ENCODE measurements at regions not wholly inside any gene's neighbourhood (a gene's known extent, or its start where the extent isn't known, plus 50 kb on each side); places are given as distances from the start of the nearest gene placed in this dataset.

DNA sequence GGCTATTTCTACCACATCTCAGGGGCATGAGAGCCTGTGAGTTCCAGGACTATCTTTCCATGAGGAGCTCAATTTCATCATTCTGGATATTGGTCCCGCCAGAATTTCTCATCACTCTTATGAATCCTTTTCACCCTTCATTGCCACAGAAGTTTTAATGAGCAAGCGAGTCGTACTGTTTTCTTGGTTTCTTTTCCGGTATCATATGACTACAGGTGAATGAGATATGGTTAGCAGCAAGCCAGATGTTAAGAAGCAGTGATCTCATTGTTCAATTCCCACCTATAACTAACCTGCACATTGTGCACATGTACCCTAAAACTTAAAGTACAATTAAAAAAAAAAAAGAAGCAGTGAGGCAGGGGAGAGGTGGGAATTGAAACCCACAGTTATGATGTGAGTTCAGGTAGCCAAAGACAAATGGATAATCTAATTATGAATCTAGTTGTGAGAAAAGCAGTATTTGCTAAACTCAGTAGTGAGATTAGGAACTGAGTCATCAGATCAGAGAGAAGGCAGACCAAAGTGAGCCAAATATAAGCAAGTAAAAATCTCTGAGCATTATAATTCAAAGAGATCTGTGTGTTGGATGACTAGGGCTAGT lies 78.0 kb upstream of the ELOVL5 start:
- Histone ChIP-seq H3K9me2 (ENCODE audit: insufficient read depth) (no peaks in the 10 kb centered on the region), H3K79me2 (ENCODE audit: insufficient read depth, low read length) (no peaks in the 10 kb centered on the region), H3K4me1 (ENCODE audit: control insufficient read depth in 1 of 2, insufficient read depth in 2 of 2, low read length in 2 of 2) (no peaks in the 10 kb centered on the region), H2AFZ (ENCODE audit: low read depth, low read length, poor library complexity, severe bottlenecking) (no peak overlapping the region), H3K27me3 (ENCODE audit: insufficient read depth, low read length) (no peaks in the 10 kb centered on the region), H3K4me2 (ENCODE audit: low read length) (no peak overlapping the region), H4K20me1 (ENCODE audit: insufficient read depth) (no peaks in the 10 kb centered on the region), H3K9ac (ENCODE audit: low read length) (no peak overlapping the region), H3K4me3 (replicated peaks in 1 of 2; ENCODE audit: low read depth in 1 of 2, low read length in 2 of 2) (no peak overlapping the region), H3K27ac (ENCODE audit: low read depth, low read length) (no peak overlapping the region), H3K9me3 (ENCODE audit: control insufficient read depth in 1 of 2, insufficient read depth in 1 of 2, low read depth in 1 of 2, low read length in 2 of 2) (no peaks in the 10 kb centered on the region), H3K36me3 (ENCODE audit: control insufficient read depth in 1 of 2, insufficient read depth in 2 of 2, low read length in 2 of 2) (no peaks in the 10 kb centered on the region)
- ChIA-PET POLR2A (no interaction called here), RAD21 (ENCODE audit: low non-redundant PET in 1 of 2, low total read pairs in 2 of 2, uncharacterized antibody in 2 of 2, unreplicated experiment in 2 of 2) (no interaction called here), CTCF (no interaction called here)
- ATAC-seq (no peak), DNase-seq (ENCODE audit: low read depth, low spot score) (no peak)
- no TSS peak for BruUV-seq (replicated peaks)
- intact Hi-C loops (cut with micrococcal nuclease) = no loop called here
- TF ChIP-seq, protein P1, sequence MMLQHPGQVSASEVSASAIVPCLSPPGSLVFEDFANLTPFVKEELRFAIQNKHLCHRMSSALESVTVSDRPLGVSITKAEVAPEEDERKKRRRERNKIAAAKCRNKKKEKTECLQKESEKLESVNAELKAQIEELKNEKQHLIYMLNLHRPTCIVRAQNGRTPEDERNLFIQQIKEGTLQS (IDR thresholded peaks at IDR 0.05) = no peak
- no peak for TF ChIP-seq CBX3 (IDR thresholded peaks at IDR 0.05; ENCODE audit: low read depth)
- TF ChIP-seq FOSL1 (IDR thresholded peaks at IDR 0.05; ENCODE audit: low read depth) = no peak
- TF ChIP-seq SIN3A (IDR thresholded peaks at IDR 0.05; ENCODE audit: low read depth) = no peak
- TF ChIP-seq SP1 (IDR thresholded peaks at IDR 0.05; ENCODE audit: low read depth) = no peak
- TF ChIP-seq MAX (IDR thresholded peaks at IDR 0.05) = no peak
- TF ChIP-seq CEBPB (IDR thresholded peaks at IDR 0.05; ENCODE audit: low read depth) = no peak
- TF ChIP-seq YY1 (IDR thresholded peaks at IDR 0.05; ENCODE audit: extremely low read depth, insufficient replicate concordance, low read depth, low read length) = no peak
- no peak for TF ChIP-seq JUND (IDR thresholded peaks at IDR 0.05)
- no peak for TF ChIP-seq EGR1 (IDR thresholded peaks at IDR 0.05; ENCODE audit: low read depth)

- DNase-seq (ENCODE audit: low read depth, low spot score) (no peak), ATAC-seq (no peak)
- ChIA-PET CTCF (no interaction called here), POLR2A (no interaction called here), RAD21 (ENCODE audit: low non-redundant PET in 1 of 2, low total read pairs in 2 of 2, uncharacterized antibody in 2 of 2, unreplicated experiment in 2 of 2) (no interaction called here)
- H3K9me3 ChIP-seq (ENCODE audit: control insufficient read depth in 1 of 2, insufficient read depth in 1 of 2, low read depth in 1 of 2, low read length in 2 of 2) = no peaks in the 10 kb centered on the region
- no peaks in the 10 kb centered on the region for H3K36me3 ChIP-seq (ENCODE audit: control insufficient read depth in 1 of 2, insufficient read depth in 2 of 2, low read length in 2 of 2)
- no peaks in the 10 kb centered on the region for H3K9me2 ChIP-seq (ENCODE audit: insufficient read depth)
- BruUV-seq (replicated peaks) = no TSS peak
- H3K27me3 ChIP-seq (ENCODE audit: insufficient read depth, low read length) = no peaks in the 10 kb centered on the region
- no peak overlapping the region for H3K4me2 ChIP-seq (ENCODE audit: low read length)
- no peaks in the 10 kb centered on the region for H3K79me2 ChIP-seq (ENCODE audit: insufficient read depth, low read length)
- no peak overlapping the region for H3K4me3 ChIP-seq (replicated peaks in 1 of 2; ENCODE audit: low read depth in 1 of 2, low read length in 2 of 2)
- no peaks in the 10 kb centered on the region for H4K20me1 ChIP-seq (ENCODE audit: insufficient read depth)
- H3K27ac ChIP-seq (ENCODE audit: low read depth, low read length) = no peak overlapping the region
- no peak overlapping the region for H3K9ac ChIP-seq (ENCODE audit: low read length)
- H2AFZ ChIP-seq (ENCODE audit: low read depth, low read length, poor library complexity, severe bottlenecking) = no peak overlapping the region
- no peaks in the 10 kb centered on the region for H3K4me1 ChIP-seq (ENCODE audit: control insufficient read depth in 1 of 2, insufficient read depth in 2 of 2, low read length in 2 of 2)
- intact Hi-C loops (cut with micrococcal nuclease) = no loop called here
- TF ChIP-seq POLR2A (IDR thresholded peaks at IDR 0.05; ENCODE audit: borderline replicate concordance, extremely low read depth, insufficient read depth, insufficient read length) (no peak), CEBPB (IDR thresholded peaks at IDR 0.05; ENCODE audit: low read depth) (no peak), POLR2AphosphoS5 (IDR thresholded peaks at IDR 0.05; ENCODE audit: low read depth, low read length) (no peak), REST (IDR thresholded peaks at IDR 0.05; ENCODE audit: low read depth) (no peak), EGR1 (IDR thresholded peaks at IDR 0.05; ENCODE audit: low read depth) (no peak), MAX (IDR thresholded peaks at IDR 0.05) (no peak), RAD21 (IDR thresholded peaks at IDR 0.05; ENCODE audit: low read depth) (no peak), CBX3 (IDR thresholded peaks at IDR 0.05; ENCODE audit: low read depth) (no peak), SP1 (IDR thresholded peaks at IDR 0.05; ENCODE audit: low read depth) (no peak), ZNF274 (IDR thresholded peaks at IDR 0.05; ENCODE audit: low read depth, low read length) (no peak), TCF7L2 (IDR thresholded peaks at IDR 0.05; ENCODE audit: borderline replicate concordance, extremely low read depth, insufficient read depth, insufficient read length) (no peak), FOSL1 (IDR thresholded peaks at IDR 0.05; ENCODE audit: low read depth) (no peak)
Measured at GRCh38 chr6:53426117-53426516, 77.4 kb upstream of the ELOVL5 start.

Data from HCT116 (cell line).